ENCODE measurements at regions not wholly inside any gene's neighbourhood (a gene's known extent, or its start where the extent isn't known, plus 50 kb on each side); places are given as distances from the start of the nearest gene placed in this dataset.

DNA sequence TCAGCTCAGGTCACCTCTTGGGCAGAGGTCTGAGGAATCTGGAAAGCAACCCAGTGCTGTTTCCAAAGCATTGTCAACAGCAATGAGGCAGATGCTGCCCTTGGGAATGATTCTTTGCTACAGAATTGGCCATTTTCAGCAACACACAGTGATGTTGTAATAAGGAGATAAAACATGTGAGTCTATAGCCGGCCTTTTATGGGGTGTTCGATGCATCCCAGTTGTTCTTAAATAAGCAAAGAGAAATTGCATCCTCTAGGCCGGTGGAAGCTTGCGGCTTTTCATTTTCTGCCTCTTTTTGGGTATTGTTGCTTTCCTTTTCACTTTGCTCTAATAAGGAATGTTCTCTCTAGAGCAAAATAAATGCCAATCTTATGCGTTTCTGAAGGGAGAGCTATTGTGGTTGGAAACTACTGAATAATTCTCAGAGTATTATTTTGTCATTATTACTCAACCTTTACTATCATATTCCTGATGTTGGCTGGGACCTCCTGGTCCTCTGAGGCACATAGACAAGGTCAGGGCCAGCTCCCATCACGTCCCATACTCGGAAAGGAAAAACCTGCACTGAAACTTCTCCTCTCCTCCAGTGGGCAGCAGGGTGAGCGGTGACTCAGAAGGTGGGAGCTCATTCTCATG is 214.2 kb downstream of the CDH26 start:
- ChIA-PET POLR2A (ENCODE audit: partially characterized antibody) (no interaction called here), CTCF (ENCODE audit: partially characterized antibody) (interaction anchor here (0.6 kb wide), 1 partner anchor 20 kb away, joined by 3 read pairs; no protein-coding TSS in a partner anchor)
- no peaks in the 10 kb centered on the region for H3K23me2 ChIP-seq (ENCODE audit: low read depth, low read length)
- H3K79me2 ChIP-seq (ENCODE audit: control insufficient read depth in 1 of 2, insufficient read depth in 2 of 2, low read length in 2 of 2), result no peaks in the 10 kb centered on the region
- H4K20me1 ChIP-seq (replicated peaks in 1 of 2; ENCODE audit: control insufficient read depth in 1 of 2, insufficient read depth in 2 of 2, low read length in 2 of 2), result no peaks in the 10 kb centered on the region
- no peak overlapping the region for H3K4me2 ChIP-seq (ENCODE audit: insufficient read depth in 1 of 2, low read depth in 2 of 2, low read length in 2 of 2)
- no peak overlapping the region for H3K27ac ChIP-seq (ENCODE audit: low read depth, low read length)
- H3K36me3 ChIP-seq (ENCODE audit: control insufficient read depth in 2 of 4, insufficient read depth in 4 of 4, low read length in 3 of 4), result no peaks in the 10 kb centered on the region
- H3K14ac ChIP-seq (ENCODE audit: insufficient read length), result no peak overlapping the region
- no peak overlapping the region for H4K91ac ChIP-seq (replicated peaks; ENCODE audit: insufficient read length, low read length)
- H2AK5ac ChIP-seq (ENCODE audit: low read depth, low read length), result no peak overlapping the region
- no peak overlapping the region for H3K23ac ChIP-seq (ENCODE audit: insufficient read length)
- no peak overlapping the region for H3K56ac ChIP-seq (replicated peaks; ENCODE audit: insufficient read length, low read depth, low read length)
- H3K27me3 ChIP-seq (replicated peaks in 1 of 4; ENCODE audit: control insufficient read depth in 3 of 4, extremely low read depth in 1 of 4, insufficient read depth in 3 of 4, low read length in 3 of 4), result no peaks in the 10 kb centered on the region
- no peaks in the 10 kb centered on the region for H3K79me1 ChIP-seq (ENCODE audit: low read depth, low read length)
- H3K9me3 ChIP-seq (ENCODE audit: insufficient read depth in 2 of 2, low read depth in 1 of 2, low read length in 1 of 2), result peaks cover 6 to 26% of the 10 kb centered on the region in 2 experiments; a peak in 3 of 4 replicates
- H4K8ac ChIP-seq (ENCODE audit: extremely low read depth, insufficient read depth, low read length), result no peak overlapping the region
- H2BK12ac ChIP-seq (ENCODE audit: low read depth, low read length), result no peak overlapping the region
- no peak overlapping the region for H4K5ac ChIP-seq (ENCODE audit: insufficient read length, low read depth, low read length)
- FAIRE-seq (no peak), DNase-seq (ENCODE audit: low read depth in 1 of 2, low spot score in 2 of 2) (no peak)
- no peak overlapping the region for H3K18ac ChIP-seq (ENCODE audit: extremely low read depth, low read length)
- no peak overlapping the region for H2BK5ac ChIP-seq (ENCODE audit: low read depth, low read length)
- no peak overlapping the region for H2BK120ac ChIP-seq (replicated peaks; ENCODE audit: low read depth, low read length)
- no peak overlapping the region for H2BK20ac ChIP-seq (ENCODE audit: low read length)
- H2BK15ac ChIP-seq (ENCODE audit: low read length), result no peak overlapping the region
- H3K4ac ChIP-seq (replicated peaks; ENCODE audit: insufficient read length, low read depth, low read length), result no peak overlapping the region
- 95% methylated on average over 8 of the region's 8 CpGs; no CpG with 5 or more reads in 1 of the 2 experiments for WGBS, 2 experiments (ENCODE audit: extremely low coverage in 1 of 2, insufficient coverage in 1 of 2, insufficient read length in 1 of 2, insufficient replicate concordance in 2 of 2, low coverage in 1 of 2, low lambda C conversion rate in 2 of 2, missing lambda C conversion rate in 1 of 2)
- H3K4me3 ChIP-seq (ENCODE audit: extremely low read depth in 1 of 4, insufficient read depth in 2 of 4, low read depth in 3 of 4, low read length in 4 of 4), result no peak overlapping the region
- no peaks in the 10 kb centered on the region for H3K4me1 ChIP-seq (replicated peaks in 1 of 4; ENCODE audit: control insufficient read depth in 3 of 4, insufficient read depth in 4 of 4, low read length in 3 of 4)
- H3K9ac ChIP-seq (replicated peaks in 1 of 4; ENCODE audit: extremely low read depth in 1 of 4, low read depth in 3 of 4, low read length in 3 of 4), result no peak overlapping the region
- no peak for TF ChIP-seq EP300 (IDR thresholded peaks at IDR 0.05; ENCODE audit: borderline replicate concordance in 1 of 2, low read depth in 2 of 2, low read length in 2 of 2)
- no peak for TF ChIP-seq SIRT6 (IDR thresholded peaks at IDR 0.05; ENCODE audit: low read length)
- TF ChIP-seq EZH2 (IDR thresholded peaks at IDR 0.05; ENCODE audit: low read depth, low read length, severe bottlenecking), result no peak
- no peak for TF ChIP-seq POLR2AphosphoS5 (IDR thresholded peaks at IDR 0.05; ENCODE audit: low read depth, low read length)
- TF ChIP-seq CBX5 (IDR thresholded peaks at IDR 0.05; ENCODE audit: low read depth, low read length), result no peak
- no peak for TF ChIP-seq CTBP2 (IDR thresholded peaks at IDR 0.05; ENCODE audit: borderline replicate concordance, insufficient read depth, insufficient read length, low read length)
- TF ChIP-seq HDAC6 (IDR thresholded peaks at IDR 0.05; ENCODE audit: low read depth, low read length), result no peak
- TF ChIP-seq BRCA1 (IDR thresholded peaks at IDR 0.05; ENCODE audit: low read depth, low read length), result no peak
- TF ChIP-seq, protein P1, sequence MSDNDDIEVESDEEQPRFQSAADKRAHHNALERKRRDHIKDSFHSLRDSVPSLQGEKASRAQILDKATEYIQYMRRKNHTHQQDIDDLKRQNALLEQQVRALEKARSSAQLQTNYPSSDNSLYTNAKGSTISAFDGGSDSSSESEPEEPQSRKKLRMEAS (IDR thresholded peaks at IDR 0.05), result no peak
- TF ChIP-seq BACH1 (IDR thresholded peaks at IDR 0.05; ENCODE audit: low read length), result no peak
- no peak for TF ChIP-seq CREB1 (IDR thresholded peaks at IDR 0.05)
- H2AFZ ChIP-seq (ENCODE audit: low read length), result no peak overlapping the region

Measured in H1 (cell line).